Suprapubic skin (tissue), 4 donors: ENCODE measurements at regions not wholly inside any gene's neighbourhood (a gene's known extent, or its start where the extent isn't known, plus 50 kb on each side); places are given as distances from the start of the nearest gene placed in this dataset.
"Not testable (repeated sequence)": the region's sequence is repeated elsewhere in the genome, so short reads cannot be mapped to it uniquely, and the experiment has no call there.

ENCODE experiments used
- DNase-seq, 2 donors: peaks; one replicate each; pipeline ENCODE4 v3.0.0-alpha.2; 2019; ENCODE audit warnings: low spot score in 2 of 2
- H3K27ac ChIP-seq: fragments of 200-600 bp; sonication (generic); one replicate; pipeline ENCODE4 v1.5.1; 2019
- H3K27me3 ChIP-seq: fragments of 200-600 bp; sonication (generic); one replicate; pipeline ENCODE4 v1.5.1; 2019
- H3K36me3 ChIP-seq: fragments of 200-600 bp; sonication (generic); one replicate; pipeline ENCODE4 v1.5.1; 2019
- H3K4me1 ChIP-seq: fragments of 200-600 bp; sonication (generic); one replicate; pipeline ENCODE4 v1.5.1; 2019
- H3K4me3 ChIP-seq: fragments of 200-600 bp; sonication (generic); one replicate; pipeline ENCODE4 v1.5.1; 2019; ENCODE audit warnings: mild to moderate bottlenecking
- H3K9me3 ChIP-seq: fragments of 200-600 bp; sonication (generic); one replicate; pipeline ENCODE4 v1.5.1; 2019
- CTCF ChIP-seq, 2 donors: fragments of 200-600 bp in 1 of 2; fragments of 450-650 bp in 1 of 2; sonication (generic) in 1 of 2; IDR thresholded peaks; one replicate each; pipeline ENCODE4 v1.5.1; 2016 to 2019; ENCODE audit warnings: antibody characterized with exemption in 2 of 2, mild to moderate bottlenecking in 1 of 2, moderate library complexity in 1 of 2
- EP300 ChIP-seq: sonication (generic); formaldehyde crosslinking; IDR thresholded peaks from one replicate; pipeline ENCODE4 v1.6.1; 2017; ENCODE audit warnings: antibody characterized with exemption
- POLR2A ChIP-seq, 2 donors: fragments of 450-650 bp; IDR thresholded peaks; one replicate each; pipeline ENCODE4 v1.6.1; 2017; ENCODE audit warnings: antibody characterized with exemption in 2 of 2, mild to moderate bottlenecking in 2 of 2, moderate library complexity in 2 of 2
- POLR2AphosphoS5 ChIP-seq, 3 donors: sonication (generic); formaldehyde crosslinking; IDR thresholded peaks; one replicate each; pipeline ENCODE4 v1.6.1; 2017; ENCODE audit warnings: antibody characterized with exemption in 3 of 3
- WGBS: methylation state at CpG from one replicate; pipeline ENCODE4 v1.1.5; 2018; 5-methylcytosine and 5-hydroxymethylcytosine counted together

GRCh38 chr7:79652619-79653018 is 199.2 kb upstream of the MAGI2 start:
- TF ChIP-seq POLR2A (IDR thresholded peaks at IDR 0.05) (no peak), CTCF (IDR thresholded peaks at IDR 0.05) (no peak), POLR2AphosphoS5 (IDR thresholded peaks at IDR 0.05) (no peak), EP300 (no peak)
- no peaks in the 10 kb centered on the region for H3K4me1 ChIP-seq
- DNase-seq = no peak
- H3K4me3 ChIP-seq = no peak overlapping the region
- H3K9me3 ChIP-seq = no peaks in the 10 kb centered on the region
- no peaks in the 10 kb centered on the region for H3K36me3 ChIP-seq
- H3K27me3 ChIP-seq = no peaks in the 10 kb centered on the region
- no peak overlapping the region for H3K27ac ChIP-seq
- WGBS = 78% methylated on average over 2 of the region's 2 CpGs

- Histone ChIP-seq H3K4me3 (no peak overlapping the region), H3K27me3 (no peaks in the 10 kb centered on the region), H3K4me1 (no peaks in the 10 kb centered on the region), H3K27ac (no peak overlapping the region), H3K9me3 (no peaks in the 10 kb centered on the region), H3K36me3 (no peaks in the 10 kb centered on the region)
- TF ChIP-seq CTCF (IDR thresholded peaks at IDR 0.05) (no peak), POLR2A (IDR thresholded peaks at IDR 0.05) (no peak), EP300 (no peak), POLR2AphosphoS5 (IDR thresholded peaks at IDR 0.05) (no peak)
- DNase-seq = no peak
- 71% methylated on average over 6 of the region's 8 CpGs for WGBS
Observed at GRCh38 chr7:79647711-79648110, 194.2 kb upstream of the MAGI2 start.

- no peaks in the 10 kb centered on the region for H3K27me3 ChIP-seq
- no peak overlapping the region for H3K4me3 ChIP-seq
- WGBS = 82% methylated on average over 4 of the region's 4 CpGs
- H3K36me3 ChIP-seq = no peaks in the 10 kb centered on the region
- H3K9me3 ChIP-seq = no peaks in the 10 kb centered on the region
- no peak overlapping the region for H3K27ac ChIP-seq
- H3K4me1 ChIP-seq = no peaks in the 10 kb centered on the region
- TF ChIP-seq POLR2AphosphoS5 (IDR thresholded peaks at IDR 0.05) (no peak), EP300 (no peak), CTCF (IDR thresholded peaks at IDR 0.05) (no peak), POLR2A (IDR thresholded peaks at IDR 0.05) (no peak)
- DNase-seq = no peak
Observed at GRCh38 chr7:79646278-79646677, 192.8 kb upstream of the MAGI2 start.

GRCh38 chr7:79636849-79637248 is 183.4 kb upstream of the MAGI2 start:
- no peaks in the 10 kb centered on the region for H3K36me3 ChIP-seq
- DNase-seq = no peak
- no peaks in the 10 kb centered on the region for H3K27me3 ChIP-seq
- H3K4me1 ChIP-seq = no peaks in the 10 kb centered on the region
- no peaks in the 10 kb centered on the region for H3K9me3 ChIP-seq
- no peak overlapping the region for H3K27ac ChIP-seq
- no peak for TF ChIP-seq EP300
- TF ChIP-seq CTCF (IDR thresholded peaks at IDR 0.05) = no peak
- TF ChIP-seq POLR2AphosphoS5 (IDR thresholded peaks at IDR 0.05) = no peak
- TF ChIP-seq POLR2A (IDR thresholded peaks at IDR 0.05) = no peak
- H3K4me3 ChIP-seq = no peak overlapping the region

- H3K4me3 ChIP-seq, H3K36me3 ChIP-seq, DNase-seq, H3K27me3 ChIP-seq, H3K4me1 ChIP-seq, H3K9me3 ChIP-seq, H3K27ac ChIP-seq: not testable (repeated sequence)
Observed at GRCh38 chr7:79625921-79626320, 172.5 kb upstream of the MAGI2 start.

GRCh38 chr7:79624336-79624735 is 170.9 kb upstream of the MAGI2 start:
- Histone ChIP-seq H3K9me3 (no peaks in the 10 kb centered on the region), H3K4me1 (no peaks in the 10 kb centered on the region), H3K27me3 (no peaks in the 10 kb centered on the region), H3K4me3 (no peak overlapping the region), H3K27ac (no peak overlapping the region), H3K36me3 (no peaks in the 10 kb centered on the region)
- DNase-seq = no peak
- no peak for TF ChIP-seq CTCF (IDR thresholded peaks at IDR 0.05)
- TF ChIP-seq EP300 = no peak
- TF ChIP-seq POLR2A (IDR thresholded peaks at IDR 0.05) = no peak
- TF ChIP-seq POLR2AphosphoS5 (IDR thresholded peaks at IDR 0.05) = no peak
